ENCODE measurements at regions not wholly inside any gene's neighbourhood (a gene's known extent, or its start where the extent isn't known, plus 50 kb on each side); places are given as distances from the start of the nearest gene placed in this dataset.
A peak's percentile ranks its signal among the peaks of the same experiment; 100 is the strongest.
"Not testable (repeated sequence)": the region's sequence is repeated elsewhere in the genome, so short reads cannot be mapped to it uniquely, and the experiment has no call there.

GRCh38 chr3:197408177-197408957 lies 110.0 kb upstream of the DLG1 start:
- no peak for TF ChIP-seq JUND (IDR thresholded peaks at IDR 0.05; ENCODE audit: low read depth)
- in situ Hi-C loops (cut with HindIII; ENCODE audit: low pct_unique_long_range_greater_than_20kb, low sequenced_read_pairs) = no loop called here
- DNase-seq (ENCODE audit: low read depth in 1 of 2, low spot score in 1 of 2) = no peak

GRCh38 chr3:197407526-197407925 lies 109.1 kb upstream of the DLG1 start:
- in situ Hi-C loops (cut with HindIII; ENCODE audit: low pct_unique_long_range_greater_than_20kb, low sequenced_read_pairs) = no loop called here
- DNase-seq (ENCODE audit: low read depth in 1 of 2, low spot score in 1 of 2) = no peak
- TF ChIP-seq JUND (IDR thresholded peaks at IDR 0.05; ENCODE audit: low read depth) = no peak

GRCh38 chr3:197407053-197407452 lies 108.6 kb upstream of the DLG1 start:
- no peak for TF ChIP-seq JUND (IDR thresholded peaks at IDR 0.05; ENCODE audit: low read depth)
- in situ Hi-C loops (cut with HindIII; ENCODE audit: low pct_unique_long_range_greater_than_20kb, low sequenced_read_pairs) = no loop called here
- no peak for DNase-seq (ENCODE audit: low read depth in 1 of 2, low spot score in 1 of 2)

- in situ Hi-C loops (cut with HindIII; ENCODE audit: low pct_unique_long_range_greater_than_20kb, low sequenced_read_pairs) = no loop called here
- no peak for TF ChIP-seq JUND (IDR thresholded peaks at IDR 0.05; ENCODE audit: low read depth)
- DNase-seq (ENCODE audit: low read depth in 1 of 2, low spot score in 1 of 2) = no peak
Measured at GRCh38 chr3:197406266-197406665, 107.9 kb upstream of the DLG1 start.

- no peak for TF ChIP-seq JUND (IDR thresholded peaks at IDR 0.05; ENCODE audit: low read depth)
- no peak for DNase-seq (ENCODE audit: low read depth in 1 of 2, low spot score in 1 of 2)
- in situ Hi-C loops (cut with HindIII; ENCODE audit: low pct_unique_long_range_greater_than_20kb, low sequenced_read_pairs) = no loop called here
Measured at GRCh38 chr3:197404754-197405153, 106.3 kb upstream of the DLG1 start.

- in situ Hi-C loops (cut with HindIII; ENCODE audit: low pct_unique_long_range_greater_than_20kb, low sequenced_read_pairs) = no loop called here
- TF ChIP-seq JUND (IDR thresholded peaks at IDR 0.05; ENCODE audit: low read depth) = no peak
Measured at GRCh38 chr3:197404030-197404429, 105.6 kb upstream of the DLG1 start.

GRCh38 chr3:197402401-197402800 lies 104.0 kb upstream of the DLG1 start:
- DNase-seq (ENCODE audit: low read depth in 1 of 2, low spot score in 1 of 2); in situ Hi-C loops (cut with HindIII; ENCODE audit: low pct_unique_long_range_greater_than_20kb, low sequenced_read_pairs): not testable (repeated sequence)

More at GRCh38 chr3:197404030-197404429, 105.6 kb upstream of the DLG1 start:
- peak in 1 of 2 experiments; percentile 1 for DNase-seq (ENCODE audit: low read depth in 1 of 2, low spot score in 1 of 2)

- TF ChIP-seq JUND (IDR thresholded peaks at IDR 0.05; ENCODE audit: low read depth) = no peak
- no peak for DNase-seq (ENCODE audit: low read depth in 1 of 2, low spot score in 1 of 2)
- in situ Hi-C loops (cut with HindIII; ENCODE audit: low pct_unique_long_range_greater_than_20kb, low sequenced_read_pairs) = no loop called here
Measured at GRCh38 chr3:197399486-197399885, 101.1 kb upstream of the DLG1 start.

GRCh38 chr3:197398286-197398878 lies 100.0 kb upstream of the DLG1 start:
- TF ChIP-seq JUND (IDR thresholded peaks at IDR 0.05; ENCODE audit: low read depth) = no peak
- in situ Hi-C loops (cut with HindIII; ENCODE audit: low pct_unique_long_range_greater_than_20kb, low sequenced_read_pairs) = no loop called here

GRCh38 chr3:197397838-197398237 lies 99.4 kb upstream of the DLG1 start:
- DNase-seq (ENCODE audit: low read depth in 1 of 2, low spot score in 1 of 2) = peak in 1 of 2 experiments; percentile 1
- TF ChIP-seq JUND (IDR thresholded peaks at IDR 0.05; ENCODE audit: low read depth) = no peak
- in situ Hi-C loops (cut with HindIII; ENCODE audit: low pct_unique_long_range_greater_than_20kb, low sequenced_read_pairs) = no loop called here

More at GRCh38 chr3:197398286-197398878, 100.0 kb upstream of the DLG1 start:
- no peak for DNase-seq (ENCODE audit: low read depth in 1 of 2, low spot score in 1 of 2)

GRCh38 chr3:197394464-197395321 lies 96.3 kb upstream of the DLG1 start:
- DNase-seq (ENCODE audit: low read depth in 1 of 2, low spot score in 1 of 2) = peak; percentile 82 to 92
- in situ Hi-C loops (cut with HindIII; ENCODE audit: low pct_unique_long_range_greater_than_20kb, low sequenced_read_pairs) = no loop called here
- no peak for TF ChIP-seq JUND (IDR thresholded peaks at IDR 0.05; ENCODE audit: low read depth)

- DNase-seq (ENCODE audit: low read depth in 1 of 2, low spot score in 1 of 2); in situ Hi-C loops (cut with HindIII; ENCODE audit: low pct_unique_long_range_greater_than_20kb, low sequenced_read_pairs): not testable (repeated sequence)
Measured at GRCh38 chr3:197394126-197394463, 95.7 kb upstream of the DLG1 start.

- TF ChIP-seq JUND (IDR thresholded peaks at IDR 0.05; ENCODE audit: low read depth) = no peak
- peak in 1 of 2 experiments; percentile 4 for DNase-seq (ENCODE audit: low read depth in 1 of 2, low spot score in 1 of 2)
- in situ Hi-C loops (cut with HindIII; ENCODE audit: low pct_unique_long_range_greater_than_20kb, low sequenced_read_pairs) = no loop called here
Measured at GRCh38 chr3:197393711-197394110, 95.3 kb upstream of the DLG1 start.
